Right lobe of liver (tissue), 6 donors: ENCODE measurements at regions not wholly inside any gene's neighbourhood (a gene's known extent, or its start where the extent isn't known, plus 50 kb on each side); places are given as distances from the start of the nearest gene placed in this dataset.

Experiments used
- ATAC-seq, 4 donors: fragments of 200-7000 bp; cut with Tn5 transposase; one replicate each; pipeline ENCODE4 v1.9.1; 2020; ENCODE audit warnings: mild to moderate bottlenecking in 4 of 4, moderate library complexity in 4 of 4
- DNase-seq, 3 donors: peaks; one replicate each; pipeline ENCODE4 v3.0.0-alpha.2; 2020
- H3K27ac ChIP-seq, 3 donors: fragments of 200-600 bp; one replicate each; pipeline ENCODE4 v1.8.0; 2022
- H3K27me3 ChIP-seq, 2 donors: fragments of 200-600 bp; one replicate each; pipeline ENCODE4 v1.8.0; 2022
- H3K36me3 ChIP-seq, 4 donors: fragments of 200-600 bp; sonication (generic) in 1 of 4; one replicate each; pipeline versions ENCODE4 v1.5.1 to v1.8.0; 2017 to 2022; ENCODE audit warnings: control low read depth in 1 of 4
- H3K4me1 ChIP-seq, 4 donors: fragments of 200-600 bp; sonication (generic) in 1 of 4; one replicate each; pipeline versions ENCODE4 v1.5.1 to v1.8.0; 2017 to 2022; ENCODE audit warnings: control low read depth in 1 of 4
- H3K4me3 ChIP-seq, 3 donors: fragments of 200-600 bp; one replicate each; pipeline ENCODE4 v1.8.0; 2022
- H3K9me3 ChIP-seq, 4 donors: fragments of 200-600 bp; sonication (generic) in 1 of 4; one replicate each; pipeline versions ENCODE4 v1.5.1 to v1.8.0; 2017 to 2022; ENCODE audit warnings: control low read depth in 1 of 4
- POLR2A ChIP-seq: fragments of 450-650 bp; IDR thresholded peaks from one replicate; pipeline ENCODE4 v1.6.1; 2017; ENCODE audit warnings: antibody characterized with exemption, mild to moderate bottlenecking
- WGBS: methylation state at CpG from one replicate; pipeline ENCODE4 v1.1.6; 2018; ENCODE audit warnings: low coverage, low lambda C conversion rate; ENCODE audit not compliant: insufficient coverage; ENCODE audit errors: missing lambda C conversion rate; 5-methylcytosine and 5-hydroxymethylcytosine counted together
- intact Hi-C, 2 donors: fragments of 100-400 bp; cut with DNase I; formaldehyde crosslinking; loops; one replicate each; pipeline versions ENCODE4 v1.11.2 to v1.14.1; 2022
- TF ChIP-seq, protein P1 (sequence below), 4 donors: fragments of 200-600 bp in 3 of 4; fragments of 450-650 bp in 1 of 4; IDR thresholded peaks; one replicate each; pipeline versions ENCODE4 v1.5.1 to v1.8.0; 2016 to 2022; ENCODE audit warnings: antibody characterized with exemption in 4 of 4, mild to moderate bottlenecking in 2 of 4
- donor health status: DM: no; HTN: yes; CAD: no.
- donor health status: DM: no; HTN: no; CAD: no.
- donor health status: DM: no; HTN: no; CAD: no.
- donor health status: DM: no; HTN: yes; CAD: no.
- donor health status: DM: no; HTN: yes; CAD: no.

DNA sequence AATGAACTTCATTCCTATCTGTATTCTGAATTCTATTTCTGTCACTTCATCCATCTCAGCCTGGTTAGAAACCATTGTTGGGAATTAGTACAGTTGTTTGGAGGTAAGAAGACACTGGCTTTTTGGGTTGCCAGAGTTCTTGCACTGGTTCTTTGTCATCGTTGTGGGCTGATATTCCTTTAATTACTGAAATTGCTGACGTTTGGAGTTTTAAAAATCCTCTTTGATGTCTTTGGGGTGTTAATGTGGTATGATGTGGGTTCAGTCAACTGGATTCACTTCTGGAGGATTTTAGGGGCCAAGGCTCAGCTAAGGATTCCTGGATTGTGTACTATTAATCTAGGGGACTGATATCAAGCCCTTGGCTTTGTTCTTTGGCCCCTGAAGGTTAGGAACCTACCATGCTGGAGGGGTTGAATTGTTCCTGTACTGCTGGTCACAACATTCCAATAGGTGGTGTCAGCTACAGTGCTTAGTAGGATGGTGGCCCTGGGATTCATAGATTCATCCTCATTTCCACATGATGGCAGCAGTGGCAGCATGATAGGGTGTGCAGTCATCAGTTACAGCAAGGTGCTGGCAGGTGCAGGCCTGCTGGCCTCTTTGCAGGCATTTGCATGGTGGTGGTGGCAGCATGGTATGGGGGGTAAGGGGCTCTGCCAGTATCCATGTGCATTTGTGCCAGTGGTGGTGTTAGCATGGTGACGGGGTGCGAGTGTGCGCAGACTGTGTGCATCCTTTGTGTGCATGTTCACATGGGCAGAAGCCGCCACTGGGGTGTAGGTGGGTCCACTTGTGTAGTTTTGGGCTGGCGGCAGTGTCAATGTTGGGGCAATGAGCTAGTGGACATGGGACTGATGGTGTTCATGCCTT, 301.3 kb downstream of the TEX13C start:
- 69% methylated on average over 4 of the region's 7 CpGs for WGBS
- H3K9me3 ChIP-seq, result no peaks in the 10 kb centered on the region

DNA sequence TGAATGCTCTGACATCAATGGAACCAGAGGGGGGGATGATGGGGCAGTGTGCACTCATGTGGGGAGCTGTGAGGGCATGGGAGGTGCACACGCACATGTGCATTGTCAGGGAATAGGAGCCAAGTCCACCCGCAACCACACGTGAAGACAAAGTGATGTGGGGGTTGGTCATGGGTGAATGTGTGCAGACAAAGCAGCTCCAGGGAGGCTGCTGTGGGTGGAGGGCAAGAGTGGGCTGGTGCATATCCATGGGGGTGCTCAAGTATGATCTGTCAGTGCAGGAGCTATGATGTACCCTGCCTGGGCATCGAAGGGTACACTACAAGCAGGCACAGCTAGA, 301.9 kb downstream of the TEX13C start:
- no peak for DNase-seq
- no peaks in the 10 kb centered on the region for H3K9me3 ChIP-seq
- no peaks in the 10 kb centered on the region for H3K36me3 ChIP-seq
- no peak for ATAC-seq
- TF ChIP-seq, protein P1, sequence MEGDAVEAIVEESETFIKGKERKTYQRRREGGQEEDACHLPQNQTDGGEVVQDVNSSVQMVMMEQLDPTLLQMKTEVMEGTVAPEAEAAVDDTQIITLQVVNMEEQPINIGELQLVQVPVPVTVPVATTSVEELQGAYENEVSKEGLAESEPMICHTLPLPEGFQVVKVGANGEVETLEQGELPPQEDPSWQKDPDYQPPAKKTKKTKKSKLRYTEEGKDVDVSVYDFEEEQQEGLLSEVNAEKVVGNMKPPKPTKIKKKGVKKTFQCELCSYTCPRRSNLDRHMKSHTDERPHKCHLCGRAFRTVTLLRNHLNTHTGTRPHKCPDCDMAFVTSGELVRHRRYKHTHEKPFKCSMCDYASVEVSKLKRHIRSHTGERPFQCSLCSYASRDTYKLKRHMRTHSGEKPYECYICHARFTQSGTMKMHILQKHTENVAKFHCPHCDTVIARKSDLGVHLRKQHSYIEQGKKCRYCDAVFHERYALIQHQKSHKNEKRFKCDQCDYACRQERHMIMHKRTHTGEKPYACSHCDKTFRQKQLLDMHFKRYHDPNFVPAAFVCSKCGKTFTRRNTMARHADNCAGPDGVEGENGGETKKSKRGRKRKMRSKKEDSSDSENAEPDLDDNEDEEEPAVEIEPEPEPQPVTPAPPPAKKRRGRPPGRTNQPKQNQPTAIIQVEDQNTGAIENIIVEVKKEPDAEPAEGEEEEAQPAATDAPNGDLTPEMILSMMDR (IDR thresholded peaks at IDR 0.05), result no peak
- no peak for TF ChIP-seq POLR2A
- no peaks in the 10 kb centered on the region for H3K4me1 ChIP-seq
- 90% methylated on average over 2 of the region's 4 CpGs for WGBS
- H3K27me3 ChIP-seq, result no peaks in the 10 kb centered on the region
- no peak overlapping the region for H3K4me3 ChIP-seq
- intact Hi-C loops, result no loop called here
- H3K27ac ChIP-seq, result no peak overlapping the region

More for the DNA sequence above, 301.3 kb downstream of the TEX13C start:
- TF ChIP-seq, protein P1 (IDR thresholded peaks at IDR 0.05), result peak in 1 of 4 donors; percentile 21
- no peak for TF ChIP-seq POLR2A
- H3K36me3 ChIP-seq, result no peaks in the 10 kb centered on the region
- peak in 3 of 4 donors; percentile 40 to 57 (median 43) for ATAC-seq
- intact Hi-C loops, result no loop called here
- no peak overlapping the region for H3K27ac ChIP-seq
- no peaks in the 10 kb centered on the region for H3K4me1 ChIP-seq
- no peak overlapping the region for H3K4me3 ChIP-seq
- H3K27me3 ChIP-seq, result no peaks in the 10 kb centered on the region
- no peak for DNase-seq

DNA sequence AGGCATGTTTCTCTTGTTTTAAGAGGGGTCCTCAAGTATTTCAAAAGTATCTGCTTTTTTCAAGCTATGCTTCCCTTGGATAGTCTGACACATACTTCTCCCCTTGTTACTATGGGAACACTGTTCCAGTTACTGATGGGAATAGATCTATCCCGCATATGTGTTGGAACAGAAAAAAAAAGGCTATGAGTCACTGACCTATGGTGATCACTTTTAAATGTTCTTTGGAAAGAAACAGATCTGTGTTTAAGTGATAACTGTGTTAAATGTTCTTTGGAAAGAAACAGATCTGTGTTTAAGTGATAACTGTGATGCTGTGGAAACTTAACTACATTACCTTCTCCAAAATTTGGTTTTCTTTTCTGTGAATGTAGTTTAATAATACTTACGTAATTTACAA, 303.2 kb downstream of the TEX13C start:
- no peak overlapping the region for H3K4me3 ChIP-seq
- H3K4me1 ChIP-seq, result no peaks in the 10 kb centered on the region
- H3K9me3 ChIP-seq, result no peaks in the 10 kb centered on the region
- 69% methylated on average over 2 of the region's 2 CpGs for WGBS
- H3K27ac ChIP-seq, result no peak overlapping the region
- TF ChIP-seq, protein P1 (IDR thresholded peaks at IDR 0.05), result no peak
- no peak for TF ChIP-seq POLR2A
- H3K36me3 ChIP-seq, result no peaks in the 10 kb centered on the region
- H3K27me3 ChIP-seq, result no peaks in the 10 kb centered on the region
- ATAC-seq, result no peak
- intact Hi-C loops, result no loop called here
- no peak for DNase-seq

DNA sequence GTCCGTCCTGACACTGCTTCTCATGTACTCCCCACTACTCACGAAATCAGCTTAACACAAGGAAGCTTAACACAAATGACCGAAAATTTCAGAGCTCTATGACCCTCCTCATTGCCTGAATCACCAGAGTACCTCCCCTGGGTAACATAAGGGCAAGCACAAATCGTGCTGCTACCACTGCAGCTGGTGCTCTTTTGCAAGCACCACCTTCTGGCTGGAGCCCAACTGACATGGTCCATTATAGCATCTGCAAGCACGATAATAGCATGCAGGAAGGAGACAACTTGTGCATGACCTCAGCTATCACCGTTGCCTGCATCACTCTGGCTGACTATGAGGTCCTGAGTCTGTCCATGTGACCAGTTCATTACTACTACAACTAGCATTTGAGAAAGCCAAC, 308.0 kb downstream of the TEX13C start:
- Histone ChIP-seq H3K9me3 (no peaks in the 10 kb centered on the region), H3K4me1 (no peaks in the 10 kb centered on the region), H3K27ac (no peak overlapping the region), H3K4me3 (no peak overlapping the region), H3K27me3 (no peaks in the 10 kb centered on the region), H3K36me3 (no peaks in the 10 kb centered on the region)
- DNase-seq (no peak), ATAC-seq (no peak)
- intact Hi-C loops, result no loop called here
- WGBS, result 52% methylated on average over 6 of the region's 6 CpGs
- TF ChIP-seq, protein P1 (IDR thresholded peaks at IDR 0.05), result no peak
- TF ChIP-seq POLR2A, result no peak
